ENCODE measurements at regions not wholly inside any gene's neighbourhood (a gene's known extent, or its start where the extent isn't known, plus 50 kb on each side); places are given as distances from the start of the nearest gene placed in this dataset.

DNA sequence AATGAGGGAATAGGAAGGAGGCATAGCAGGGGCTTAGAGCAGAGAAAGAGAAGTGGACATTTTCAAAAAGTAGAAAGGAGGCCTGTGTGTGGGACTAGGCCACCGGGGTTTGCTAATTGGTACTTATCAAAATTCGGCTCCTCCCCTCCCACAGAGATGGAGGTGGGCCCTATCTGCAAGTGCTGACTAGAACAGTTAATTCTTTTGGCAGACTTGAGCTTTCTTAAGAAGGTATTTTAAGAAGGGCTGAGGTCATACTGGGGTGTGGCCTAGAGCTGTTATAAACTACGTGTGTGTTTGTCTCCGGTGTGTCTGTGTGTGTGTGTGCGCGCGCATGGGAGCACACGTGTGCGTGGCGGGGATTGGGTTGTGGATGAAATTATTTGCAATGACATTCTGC, 1086.5 kb downstream of the EFNA5 start:
- no peak for DNase-seq (ENCODE audit: low read depth in 2 of 2)

DNA sequence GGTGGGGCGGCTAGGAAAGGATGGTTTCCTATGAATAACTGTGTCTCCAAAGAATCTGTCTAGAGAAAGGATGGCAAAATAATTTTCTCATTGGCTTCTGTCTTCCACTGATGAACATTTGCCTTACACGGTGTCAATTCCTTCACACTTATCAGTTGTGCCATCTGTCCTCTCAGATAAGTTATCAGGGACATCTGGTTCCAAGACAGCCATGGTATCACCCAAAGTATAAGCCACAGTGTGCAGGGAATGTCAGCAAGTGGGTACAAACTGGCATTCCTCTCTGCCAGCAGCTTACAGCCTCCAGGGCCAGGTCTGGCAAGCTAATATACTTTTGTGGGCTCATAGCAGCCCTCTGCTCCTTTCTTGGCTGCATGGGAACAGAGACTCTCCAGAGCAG, 1092.0 kb downstream of the EFNA5 start:
- DNase-seq (ENCODE audit: low read depth in 2 of 2), result no peak

DNA sequence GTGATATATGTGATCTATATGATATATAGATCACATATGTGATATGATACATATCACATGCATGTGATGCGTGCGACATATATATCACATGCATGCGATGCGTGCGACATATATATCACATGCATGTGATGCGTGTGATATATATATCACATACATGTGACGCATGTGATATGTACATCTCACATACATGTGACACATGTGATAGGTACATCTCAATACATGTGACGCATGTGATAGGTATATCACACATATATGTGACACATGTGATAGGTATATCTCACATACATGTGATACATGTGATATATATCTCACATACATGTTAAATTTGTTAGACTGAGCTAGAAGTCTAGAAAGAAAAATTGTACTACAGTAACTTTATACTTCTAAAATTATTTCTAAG, 1095.9 kb downstream of the EFNA5 start:
- no peak for DNase-seq (ENCODE audit: low read depth in 2 of 2)

DNA sequence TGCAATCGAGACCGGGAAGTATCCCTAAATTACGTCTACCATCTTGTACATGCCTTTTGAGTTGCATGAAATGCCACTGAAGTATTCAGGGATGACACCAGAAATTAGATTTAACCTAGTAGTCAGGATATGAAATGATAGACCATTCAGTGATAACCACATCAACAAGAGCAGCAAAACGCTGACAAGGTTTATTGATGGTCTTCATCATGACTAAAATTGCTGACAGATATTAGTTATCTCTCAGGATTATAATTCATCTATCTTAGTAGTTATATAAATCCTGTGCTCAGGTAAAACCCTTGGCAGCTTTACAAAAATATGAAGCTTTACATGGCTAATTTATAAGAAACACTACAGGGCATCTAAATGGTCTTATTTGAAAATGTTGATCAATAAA, 1104.7 kb downstream of the EFNA5 start:
- no peak for DNase-seq (ENCODE audit: low read depth in 2 of 2)

DNA sequence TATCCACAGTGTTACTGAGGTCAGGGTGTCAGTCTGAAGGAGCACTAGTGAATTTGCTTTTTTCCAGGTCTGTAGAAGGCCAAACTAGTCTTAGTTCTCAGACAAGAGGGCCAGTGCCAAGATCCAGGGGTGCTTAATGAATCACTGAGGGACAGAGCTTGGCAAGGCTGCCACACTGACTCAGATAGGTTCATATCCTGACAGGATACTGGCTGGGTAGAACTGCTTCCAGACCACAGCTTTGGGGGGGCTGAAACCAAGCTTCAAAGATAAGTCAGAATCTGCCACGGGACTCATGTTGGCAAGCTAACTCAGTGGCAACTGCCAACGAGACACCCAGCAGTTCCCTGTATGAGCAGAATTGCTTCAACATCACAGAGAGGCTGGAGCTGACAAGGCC, 1125.4 kb downstream of the EFNA5 start:
- DNase-seq (ENCODE audit: low read depth in 2 of 2), result no peak

GRCh38 chr5:106543330-106543729, 1127.4 kb downstream of the EFNA5 start:
- no peak for DNase-seq (ENCODE audit: low read depth in 2 of 2)

GRCh38 chr5:106530150-106530549, 1140.6 kb downstream of the EFNA5 start:
- DNase-seq (ENCODE audit: low read depth in 2 of 2), result no peak

- no peak for DNase-seq (ENCODE audit: low read depth in 2 of 2)
Observed at GRCh38 chr5:106525438-106525837, 1145.3 kb downstream of the EFNA5 start.

DNA sequence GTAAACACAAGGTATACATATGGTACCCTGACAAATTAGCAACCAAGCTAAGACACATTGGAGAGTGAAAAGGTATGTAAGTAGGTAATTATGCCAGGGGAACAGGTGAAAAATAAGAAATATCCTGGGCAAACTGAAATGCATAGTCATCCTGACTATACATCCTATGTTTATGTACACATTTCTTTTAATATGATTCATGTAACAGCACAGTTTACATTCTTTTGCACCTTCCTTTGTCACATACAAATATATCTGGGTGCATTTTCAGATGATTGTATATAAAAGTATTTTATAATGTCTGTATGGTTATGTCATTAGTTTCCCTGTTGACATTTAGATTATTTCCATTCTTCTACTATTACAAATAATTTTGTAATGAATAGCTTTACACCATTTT, 1146.9 kb downstream of the EFNA5 start:
- DNase-seq (ENCODE audit: low read depth in 2 of 2), result no peak

- DNase-seq (ENCODE audit: low read depth in 2 of 2), result no peak
Observed at GRCh38 chr5:106522296-106522695, 1148.4 kb downstream of the EFNA5 start.

GRCh38 chr5:106521701-106522100, 1149.0 kb downstream of the EFNA5 start:
- no peak for DNase-seq (ENCODE audit: low read depth in 2 of 2)

- no peak for DNase-seq (ENCODE audit: low read depth in 2 of 2)
Observed at GRCh38 chr5:106510321-106510720, 1160.4 kb downstream of the EFNA5 start.

DNA sequence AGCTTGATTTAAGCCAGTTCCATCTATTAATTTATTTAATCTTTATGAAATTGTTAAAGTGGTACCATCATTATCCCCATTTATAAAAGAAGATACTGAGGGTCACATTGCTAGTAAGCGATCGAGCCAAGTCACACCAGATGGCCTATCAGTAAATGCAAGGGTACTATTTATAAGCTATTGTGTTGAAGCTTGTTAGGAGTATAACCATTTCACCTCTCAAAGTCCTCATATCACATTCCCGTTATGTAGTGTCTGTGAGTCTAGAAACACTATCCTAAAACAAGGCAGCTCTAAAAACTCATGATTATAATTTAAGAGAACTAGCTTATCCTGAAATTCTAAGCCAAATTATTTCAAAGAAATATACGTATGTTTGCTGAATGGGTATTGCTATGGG, 1161.8 kb downstream of the EFNA5 start:
- DNase-seq (ENCODE audit: low read depth in 2 of 2), result no peak

- DNase-seq (ENCODE audit: low read depth in 2 of 2), result no peak
Observed at GRCh38 chr5:106493910-106494309, 1176.8 kb downstream of the EFNA5 start.

DNA sequence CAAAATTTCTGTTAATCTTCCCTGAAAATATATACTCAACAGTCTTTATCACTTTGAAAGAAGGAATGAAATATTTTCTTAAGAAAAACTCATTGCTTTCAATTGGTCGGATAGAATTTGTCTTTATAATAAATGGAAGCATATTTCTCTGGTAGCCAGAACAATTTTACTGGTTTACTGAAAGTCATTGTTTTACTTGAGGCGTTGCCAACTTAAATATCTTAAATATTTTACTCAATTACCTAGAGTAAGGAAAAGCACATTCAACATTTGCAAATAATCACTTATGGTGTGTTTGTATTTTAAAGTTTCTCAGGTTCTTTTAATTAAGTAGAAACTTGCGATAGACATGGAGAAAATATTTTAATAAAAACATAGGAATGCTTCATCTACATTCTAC, 1181.7 kb downstream of the EFNA5 start:
- no peak for DNase-seq (ENCODE audit: low read depth in 2 of 2)

GRCh38 chr5:106488407-106488806, 1182.3 kb downstream of the EFNA5 start:
- no peak for DNase-seq (ENCODE audit: low read depth in 2 of 2)

DNA sequence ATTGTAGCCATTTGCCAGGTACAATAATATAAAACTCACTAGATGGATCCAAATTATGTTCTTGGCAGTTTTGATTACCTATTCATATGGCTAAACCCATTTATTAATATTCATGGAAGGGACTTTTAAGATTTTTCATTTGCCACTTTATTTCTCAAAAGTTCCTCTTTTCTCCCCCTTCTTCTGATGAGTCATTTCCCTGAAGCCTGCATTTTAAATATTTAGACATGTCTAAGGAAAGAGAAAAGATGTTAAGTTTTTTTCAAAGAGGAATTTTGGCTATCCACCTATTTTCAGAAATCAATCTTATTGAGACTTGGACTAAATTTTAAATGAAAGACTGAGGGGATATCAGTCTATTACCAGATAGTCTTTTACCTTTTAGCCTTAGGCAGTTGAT, 1189.4 kb downstream of the EFNA5 start:
- no peak for DNase-seq (ENCODE audit: low read depth in 2 of 2)

- DNase-seq (ENCODE audit: low read depth in 2 of 2), result no peak
Observed at GRCh38 chr5:106476630-106477029, 1194.1 kb downstream of the EFNA5 start.

GRCh38 chr5:106474066-106474465, 1196.7 kb downstream of the EFNA5 start:
- no peak for DNase-seq (ENCODE audit: low read depth in 2 of 2)

- DNase-seq (ENCODE audit: low read depth in 2 of 2), result no peak
Observed at GRCh38 chr5:106459541-106459940, 1211.2 kb downstream of the EFNA5 start.

- no peak for DNase-seq (ENCODE audit: low read depth in 2 of 2)
Observed at GRCh38 chr5:106454651-106455415, 1215.9 kb downstream of the EFNA5 start.

GRCh38 chr5:106454050-106454449, 1216.7 kb downstream of the EFNA5 start:
- no peak for DNase-seq (ENCODE audit: low read depth in 2 of 2)

GRCh38 chr5:106451998-106452397, 1218.7 kb downstream of the EFNA5 start:
- no peak for DNase-seq (ENCODE audit: low read depth in 2 of 2)

DNA sequence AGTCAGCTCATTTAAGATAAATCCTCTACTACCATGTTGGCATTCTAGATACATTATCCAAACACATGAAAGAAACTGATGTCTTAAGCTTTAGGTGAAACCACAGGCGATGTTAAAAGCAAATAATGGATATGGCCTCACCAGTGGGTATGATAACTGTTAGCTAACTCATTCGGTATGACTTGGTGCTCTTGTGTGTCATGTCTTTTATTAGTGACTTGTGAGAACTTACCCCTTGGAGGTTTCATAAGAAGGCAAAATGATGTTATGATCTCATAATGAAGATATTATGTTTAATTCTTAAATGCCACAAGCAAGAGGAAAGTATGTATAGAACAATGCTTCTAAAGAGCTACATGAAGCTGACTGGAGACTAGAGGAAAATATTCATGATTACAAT, 1227.0 kb downstream of the EFNA5 start:
- no peak for DNase-seq (ENCODE audit: low read depth in 2 of 2)
